HepG2 (cell line): ENCODE measurements at regions not wholly inside any gene's neighbourhood (a gene's known extent, or its start where the extent isn't known, plus 50 kb on each side); places are given as distances from the start of the nearest gene placed in this dataset.

Source experiments
- ATAC-seq: fragments of 200-7000 bp; cut with Tn5 transposase; 3 replicates; pipeline ENCODE4 v1.9.1; 2020; ENCODE audit warnings: mild to moderate bottlenecking, moderate library complexity
- BruUV-seq: library from RNA; stranded (reverse); fragments of 400-500 nt; replicated peaks from 2 replicates; lab custom pipeline; 2021; lab: Mats Ljungman, UMichigan
- CTCF ChIA-PET: fragments of 300-600 bp; formaldehyde crosslinking; extraction: SDS; loops from one replicate; lab custom pipeline; 2021; ENCODE audit warnings: low total read pairs, inconsistent platforms, low intra/inter-chr PET ratio; lab: Yijun Ruan, JAX
- POLR2A ChIA-PET: fragments of 350-600 bp; sonication (Branson Sonifier 250); formaldehyde crosslinking; loops from one replicate; lab custom pipeline; 2020; ENCODE audit warnings: antibody characterized with exemption, inconsistent platforms; lab: Yijun Ruan, JAX
- DNase-seq: peaks from one replicate; pipeline ENCODE4 v3.0.0-alpha.2; 2015; ENCODE audit warnings: low spot score
- FAIRE-seq: peaks from 3 replicates; lab custom pipeline; 2011; peaks lifted over from hg19 to GRCh38; lab: Jason Lieb, UNC
- H2AFZ ChIP-seq: one replicate; pipeline ENCODE4 v1.6.1; 2011; ENCODE audit warnings: low read length, inconsistent platforms
- H3K27ac ChIP-seq: fragments of 300-600 bp; 3 replicates; pipeline ENCODE4 v1.8.0; 2011; ENCODE audit warnings: mixed run types, mild to moderate bottlenecking, mixed read lengths, low read length, inconsistent platforms; ENCODE audit not compliant: insufficient read depth; ENCODE audit errors: extremely low read length
- H3K27me3 ChIP-seq, 2 experiments: fragments of 200-600 bp in 1 of 2; 2 replicates in 1 of 2; 3 replicates in 1 of 2; pipeline versions ENCODE4 v1.6.0 to v1.8.0; 2011; ENCODE audit warnings: low read length in 2 of 2, mild to moderate bottlenecking in 2 of 2, moderate library complexity in 2 of 2, inconsistent platforms in 1 of 2; ENCODE audit not compliant: insufficient read depth in 2 of 2, control insufficient read depth in 1 of 2
- H3K36me3 ChIP-seq, 2 experiments: fragments of 200-600 bp in 1 of 2; replicated peaks in 1 of 2; 2 replicates in 1 of 2; 3 replicates in 1 of 2; pipeline versions ENCODE4 v1.5.1 to v1.8.0; 2011; ENCODE audit warnings: low read length in 2 of 2, inconsistent platforms in 1 of 2; ENCODE audit not compliant: insufficient read depth in 2 of 2, control insufficient read depth in 1 of 2
- H3K4me1 ChIP-seq: 2 replicates; pipeline ENCODE4 v1.5.1; 2012; ENCODE audit warnings: low read length, inconsistent platforms; ENCODE audit not compliant: insufficient read depth
- H3K4me2 ChIP-seq: 2 replicates; pipeline ENCODE4 v1.6.0; 2011; ENCODE audit warnings: low read depth, low read length, inconsistent platforms
- H3K4me3 ChIP-seq, 3 experiments: fragments of 200-600 bp in 1 of 3; sonication (generic), shearing (Covaris generic) in 1 of 3; replicated peaks in 1 of 3; 2 replicates each; pipeline ENCODE4 v1.5.1; 2011 to 2016; ENCODE audit warnings: low read length in 3 of 3, inconsistent platforms in 2 of 3, low read depth in 2 of 3, mild to moderate bottlenecking in 2 of 3, control low read depth in 1 of 3, mixed read lengths in 1 of 3; ENCODE audit not compliant: insufficient read depth in 1 of 3
- H3K79me2 ChIP-seq: one replicate; pipeline ENCODE4 v1.6.1; 2011; ENCODE audit warnings: low read length, inconsistent platforms; ENCODE audit not compliant: insufficient read depth
- H3K9ac ChIP-seq: 2 replicates; pipeline ENCODE4 v1.6.0; 2011; ENCODE audit warnings: mild to moderate bottlenecking, low read depth, low read length, inconsistent platforms; ENCODE audit not compliant: insufficient read depth
- H3K9me3 ChIP-seq: 2 replicates; pipeline ENCODE4 v1.5.1; 2012; ENCODE audit warnings: mild to moderate bottlenecking, low read length
- H4K20me1 ChIP-seq: 2 replicates; pipeline ENCODE4 v1.6.0; 2011; ENCODE audit warnings: inconsistent platforms, mild to moderate bottlenecking, low read length, moderate library complexity; ENCODE audit not compliant: insufficient read depth
- FOSL2 ChIP-seq: sonication (generic); formaldehyde crosslinking; IDR thresholded peaks from 2 replicates; pipeline ENCODE4 v1.4.0; 2020; ENCODE audit warnings: missing genetic modification reagents
- FOXA1 ChIP-seq, 2 experiments: fragments of 450-650 bp in 1 of 2; sonication (generic) in 1 of 2; formaldehyde crosslinking in 1 of 2; IDR thresholded peaks; 2 replicates each; pipeline versions ENCODE4 v1.4.0 to v1.6.1; 2016 to 2020; ENCODE audit warnings: missing genetic modification reagents in 1 of 2
- GFI1 ChIP-seq: sonication (generic); formaldehyde crosslinking; IDR thresholded peaks from 2 replicates; pipeline ENCODE4 v1.5.0; 2020; ENCODE audit warnings: missing genetic modification reagents, mild to moderate bottlenecking, borderline replicate concordance
- KDM3A ChIP-seq: IDR thresholded peaks from 2 replicates; pipeline ENCODE4 v1.6.1; 2018; ENCODE audit warnings: low read depth, missing compliant biosample characterization
- MIXL1 ChIP-seq: IDR thresholded peaks from 2 replicates; pipeline ENCODE4 v1.6.1; 2016
- MXD4 ChIP-seq: IDR thresholded peaks from 2 replicates; pipeline ENCODE4 v1.6.1; 2016; ENCODE audit warnings: mild to moderate bottlenecking, missing biosample characterization, missing genetic modification reagents
- PRPF4 ChIP-seq: fragments of 200-400 bp; formaldehyde crosslinking; IDR thresholded peaks from 2 replicates; pipeline ENCODE4 v1.6.1; 2016; ENCODE audit warnings: low read length, low read depth; ENCODE audit not compliant: poor library complexity, severe bottlenecking
- RAD21 ChIP-seq: fragments of 450-650 bp; formaldehyde crosslinking; IDR thresholded peaks from 2 replicates; pipeline ENCODE4 v1.5.0; 2020; ENCODE audit warnings: mild to moderate bottlenecking
- TEAD2 ChIP-seq: sonication (generic); formaldehyde crosslinking; IDR thresholded peaks from 2 replicates; pipeline ENCODE4 v1.9.0; 2021; ENCODE audit warnings: missing genetic modification reagents
- ZBTB1 ChIP-seq: sonication (generic); formaldehyde crosslinking; IDR thresholded peaks from 2 replicates; pipeline ENCODE4 v1.4.0; 2020; ENCODE audit warnings: missing genetic modification reagents, borderline replicate concordance
- ZBTB21 ChIP-seq: sonication (generic); formaldehyde crosslinking; IDR thresholded peaks from 2 replicates; pipeline ENCODE4 v1.4.0; 2020; ENCODE audit warnings: missing genetic modification reagents
- ZFP37 ChIP-seq: sonication (generic); formaldehyde crosslinking; IDR thresholded peaks from 2 replicates; pipeline ENCODE4 v1.4.0; 2020; ENCODE audit warnings: missing genetic modification reagents, borderline replicate concordance
- in situ Hi-C: cut with HindIII; loops from 2 replicates; pipeline ENCODE4 v1.10.0; 2017; ENCODE audit warnings: low pct_unique_long_range_greater_than_20kb; ENCODE audit not compliant: extremely low pct_ligation_motif_present
- intact Hi-C: fragments of 100-400 bp; cut with micrococcal nuclease; formaldehyde crosslinking; loops from one replicate; pipeline ENCODE4 v1.10.0; 2022; ENCODE audit not compliant: unreplicated experiment
- TF ChIP-seq, protein P1 (sequence below): sonication (generic); formaldehyde crosslinking; IDR thresholded peaks from 2 replicates; pipeline ENCODE4 v1.5.0; 2020; ENCODE audit warnings: missing genetic modification reagents, mild to moderate bottlenecking, borderline replicate concordance
- TF ChIP-seq, protein P2 (sequence below): sonication (generic); formaldehyde crosslinking; IDR thresholded peaks from 2 replicates; pipeline ENCODE4 v1.4.0; 2020; ENCODE audit warnings: mild to moderate bottlenecking, missing genetic modification reagents

DNA sequence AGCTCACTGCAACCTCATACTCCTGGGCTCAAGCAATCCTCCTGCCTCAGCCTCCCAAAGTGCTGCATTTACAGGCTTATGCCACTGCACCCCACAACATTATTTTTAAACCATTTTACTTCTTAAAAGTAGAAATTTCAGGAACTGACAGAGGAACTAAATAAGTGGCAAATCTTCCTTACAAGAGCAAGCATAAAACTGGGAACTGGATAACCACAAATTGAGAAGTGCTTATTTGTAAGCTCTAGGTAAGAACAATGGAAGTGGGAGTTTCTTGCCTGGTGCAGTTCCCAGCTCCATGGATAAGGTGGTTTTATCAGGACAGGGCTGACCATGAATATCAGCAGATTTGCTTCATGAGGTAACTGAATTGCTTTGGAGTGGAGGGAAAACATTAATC, 655.2 kb downstream of the DIPK2A start:
- ATAC-seq (no peak), DNase-seq (no peak), FAIRE-seq (no peak)
- Histone ChIP-seq H2AFZ (no peak overlapping the region), H3K27me3 (no peaks in the 10 kb centered on the region), H3K9me3 (no peaks in the 10 kb centered on the region), H3K4me3 (no peak overlapping the region), H3K27ac (no peak overlapping the region), H4K20me1 (no peaks in the 10 kb centered on the region), H3K9ac (no peak overlapping the region), H3K4me1 (no peaks in the 10 kb centered on the region), H3K79me2 (no peaks in the 10 kb centered on the region), H3K4me2 (no peak overlapping the region), H3K36me3 (no peaks in the 10 kb centered on the region)
- ChIA-PET CTCF (no interaction called here), POLR2A (no interaction called here)
- TF ChIP-seq ZFP37 (CRISPR knock-in tag) = no peak
- TF ChIP-seq MIXL1 (CRISPR knock-in tag) = no peak
- TF ChIP-seq FOXA1 (IDR thresholded peaks at IDR 0.05) = no peak
- TF ChIP-seq FOXA1 (CRISPR knock-in tag; IDR thresholded peaks at IDR 0.05) = no peak
- TF ChIP-seq GFI1 (CRISPR knock-in tag) = no peak
- TF ChIP-seq, protein P1, sequence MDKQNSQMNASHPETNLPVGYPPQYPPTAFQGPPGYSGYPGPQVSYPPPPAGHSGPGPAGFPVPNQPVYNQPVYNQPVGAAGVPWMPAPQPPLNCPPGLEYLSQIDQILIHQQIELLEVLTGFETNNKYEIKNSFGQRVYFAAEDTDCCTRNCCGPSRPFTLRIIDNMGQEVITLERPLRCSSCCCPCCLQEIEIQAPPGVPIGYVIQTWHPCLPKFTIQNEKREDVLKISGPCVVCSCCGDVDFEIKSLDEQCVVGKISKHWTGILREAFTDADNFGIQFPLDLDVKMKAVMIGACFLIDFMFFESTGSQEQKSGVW = no peak
- no peak for TF ChIP-seq ZBTB1 (CRISPR knock-in tag)
- TF ChIP-seq ZBTB21 (CRISPR knock-in tag) = no peak
- TF ChIP-seq PRPF4 = no peak
- no peak for TF ChIP-seq RAD21 (CRISPR knock-in tag)
- no peak for TF ChIP-seq MXD4 (CRISPR knock-in tag)
- TF ChIP-seq, protein P2, sequence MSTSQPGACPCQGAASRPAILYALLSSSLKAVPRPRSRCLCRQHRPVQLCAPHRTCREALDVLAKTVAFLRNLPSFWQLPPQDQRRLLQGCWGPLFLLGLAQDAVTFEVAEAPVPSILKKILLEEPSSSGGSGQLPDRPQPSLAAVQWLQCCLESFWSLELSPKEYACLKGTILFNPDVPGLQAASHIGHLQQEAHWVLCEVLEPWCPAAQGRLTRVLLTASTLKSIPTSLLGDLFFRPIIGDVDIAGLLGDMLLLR = no peak
- no peak for TF ChIP-seq KDM3A (CRISPR knock-in tag)
- TF ChIP-seq FOSL2 (CRISPR knock-in tag) = no peak
- no peak for TF ChIP-seq TEAD2 (CRISPR knock-in tag)
- intact Hi-C loops (no loop called here), in situ Hi-C loops (no loop called here)
- BruUV-seq = no TSS peak
